Natural killer cell treated with Interleukin-12 subunit alpha and Interleukin-12 subunit beta and Interleukin-15 and Interleukin-18, amount 100 ng/mL, for 72 hours (primary cell): ENCODE measurements at regions not wholly inside any gene's neighbourhood (a gene's known extent, or its start where the extent isn't known, plus 50 kb on each side); places are given as distances from the start of the nearest gene placed in this dataset.

ENCODE experiments used
- ATAC-seq, 2 donors: fragments of 150-1000 bp; cut with Tn5 transposase in 1 of 2; sonication (Bioruptor Pico), chemical (Tn5 transposase) in 1 of 2; 2 replicates each; pipeline ENCODE4 v1.10.0; 2021
- DNase-seq: peaks from one replicate; pipeline ENCODE4 v3.0.0; 2022; ENCODE audit warnings: low spot score
- H3K27ac Mint-ChIP-seq, 2 donors: 1 replicate in 1 of 2; 2 replicates in 1 of 2; pipeline ENCODE4 v1.8.0; 2022; ENCODE audit warnings: mixed read lengths in 2 of 2, mild to moderate bottlenecking in 1 of 2, moderate library complexity in 1 of 2
- H3K27me3 Mint-ChIP-seq, 2 donors: 1 replicate in 1 of 2; 2 replicates in 1 of 2; pipeline ENCODE4 v1.8.0; 2022; ENCODE audit warnings: mixed read lengths in 2 of 2
- H3K36me3 Mint-ChIP-seq: one replicate; pipeline ENCODE4 v1.8.0; 2022; ENCODE audit warnings: mixed read lengths
- H3K4me1 Mint-ChIP-seq, 2 donors: 1 replicate in 1 of 2; 2 replicates in 1 of 2; pipeline ENCODE4 v1.8.0; 2022; ENCODE audit warnings: low read depth in 2 of 2, mixed read lengths in 2 of 2, mild to moderate bottlenecking in 1 of 2
- H3K4me3 Mint-ChIP-seq: one replicate; pipeline ENCODE4 v1.8.0; 2022; ENCODE audit warnings: mixed read lengths
- H3K9me3 Mint-ChIP-seq: 2 replicates; pipeline ENCODE4 v1.8.0; 2022; ENCODE audit warnings: mixed read lengths

- ATAC-seq, result no peak
- H3K9me3 Mint-ChIP-seq, result peaks cover 16% of the 10 kb centered on the region
- H3K36me3 Mint-ChIP-seq, result no peaks in the 10 kb centered on the region
- no peaks in the 10 kb centered on the region for H3K27me3 Mint-ChIP-seq
- H3K27ac Mint-ChIP-seq, result no peak overlapping the region
- no peak overlapping the region for H3K4me3 Mint-ChIP-seq
- H3K4me1 Mint-ChIP-seq, result no peaks in the 10 kb centered on the region
- no peak for DNase-seq
Measured at GRCh38 chr1:81634294-81634693, 166.4 kb upstream of the ADGRL2 start.

- Mint-ChIP-seq H3K9me3 (peaks cover 17% of the 10 kb centered on the region), H3K36me3 (peaks cover 6% of the 10 kb centered on the region), H3K27me3 (no peaks in the 10 kb centered on the region), H3K4me1 (no peaks in the 10 kb centered on the region), H3K4me3 (no peak overlapping the region), H3K27ac (no peak overlapping the region)
- ATAC-seq (no peak), DNase-seq (no peak)
Measured at GRCh38 chr1:81619156-81619555, 181.6 kb upstream of the ADGRL2 start.

GRCh38 chr1:81618376-81618775, 182.4 kb upstream of the ADGRL2 start:
- no peaks in the 10 kb centered on the region for H3K4me1 Mint-ChIP-seq

GRCh38 chr1:81617308-81617967, 183.3 kb upstream of the ADGRL2 start:
- no peak for DNase-seq
- Mint-ChIP-seq H3K9me3 (peaks cover 20% of the 10 kb centered on the region), H3K4me3 (no peak overlapping the region), H3K36me3 (no peaks in the 10 kb centered on the region), H3K4me1 (no peaks in the 10 kb centered on the region), H3K27me3 (no peaks in the 10 kb centered on the region), H3K27ac (no peak overlapping the region)
- ATAC-seq, result no peak

More at GRCh38 chr1:81618376-81618775, 182.4 kb upstream of the ADGRL2 start:
- ATAC-seq, result no peak
- H3K4me3 Mint-ChIP-seq, result no peak overlapping the region
- DNase-seq, result no peak
- peaks cover 22% of the 10 kb centered on the region for H3K9me3 Mint-ChIP-seq
- no peak overlapping the region for H3K27ac Mint-ChIP-seq
- peaks cover 6% of the 10 kb centered on the region for H3K36me3 Mint-ChIP-seq
- H3K27me3 Mint-ChIP-seq, result no peaks in the 10 kb centered on the region

- no peaks in the 10 kb centered on the region for H3K4me1 Mint-ChIP-seq
- ATAC-seq, result no peak
- H3K36me3 Mint-ChIP-seq, result no peaks in the 10 kb centered on the region
- no peak for DNase-seq
- no peaks in the 10 kb centered on the region for H3K27me3 Mint-ChIP-seq
- peaks cover 19% of the 10 kb centered on the region for H3K9me3 Mint-ChIP-seq
- no peak overlapping the region for H3K4me3 Mint-ChIP-seq
- H3K27ac Mint-ChIP-seq, result no peak overlapping the region
Measured at GRCh38 chr1:81613803-81614202, 186.9 kb upstream of the ADGRL2 start.

- no peak overlapping the region for H3K27ac Mint-ChIP-seq
- H3K36me3 Mint-ChIP-seq, result no peaks in the 10 kb centered on the region
- H3K27me3 Mint-ChIP-seq, result no peaks in the 10 kb centered on the region
- DNase-seq, result no peak
- no peak for ATAC-seq
- H3K4me1 Mint-ChIP-seq, result no peaks in the 10 kb centered on the region
- peaks cover 19% of the 10 kb centered on the region for H3K9me3 Mint-ChIP-seq
- no peak overlapping the region for H3K4me3 Mint-ChIP-seq
Measured at GRCh38 chr1:81607924-81608323, 192.8 kb upstream of the ADGRL2 start.

- H3K27me3 Mint-ChIP-seq, result no peaks in the 10 kb centered on the region
- H3K27ac Mint-ChIP-seq, result no peak overlapping the region
- no peaks in the 10 kb centered on the region for H3K4me1 Mint-ChIP-seq
- no peak for DNase-seq
- ATAC-seq, result no peak
- no peak overlapping the region for H3K4me3 Mint-ChIP-seq
- H3K9me3 Mint-ChIP-seq, result peaks cover 19% of the 10 kb centered on the region
- no peaks in the 10 kb centered on the region for H3K36me3 Mint-ChIP-seq
Measured at GRCh38 chr1:81607086-81607485, 193.6 kb upstream of the ADGRL2 start.

- H3K27me3 Mint-ChIP-seq, result no peaks in the 10 kb centered on the region
- ATAC-seq, result no peak
- no peaks in the 10 kb centered on the region for H3K4me1 Mint-ChIP-seq
- H3K27ac Mint-ChIP-seq, result no peak overlapping the region
- DNase-seq, result no peak
- H3K9me3 Mint-ChIP-seq, result peaks cover 17% of the 10 kb centered on the region
- peaks cover under 1% of the 10 kb centered on the region for H3K36me3 Mint-ChIP-seq
- H3K4me3 Mint-ChIP-seq, result no peak overlapping the region
Measured at GRCh38 chr1:81606656-81607055, 194.1 kb upstream of the ADGRL2 start.

- Mint-ChIP-seq H3K4me3 (no peak overlapping the region), H3K36me3 (peaks cover 6% of the 10 kb centered on the region)
Measured at GRCh38 chr1:81605023-81605422, 195.7 kb upstream of the ADGRL2 start.

GRCh38 chr1:81600878-81601622, 199.7 kb upstream of the ADGRL2 start:
- DNase-seq, result no peak
- H3K9me3 Mint-ChIP-seq, result peaks cover 23% of the 10 kb centered on the region
- no peak for ATAC-seq
- no peaks in the 10 kb centered on the region for H3K4me1 Mint-ChIP-seq
- H3K4me3 Mint-ChIP-seq, result no peak overlapping the region
- H3K36me3 Mint-ChIP-seq, result peaks cover 6% of the 10 kb centered on the region
- no peaks in the 10 kb centered on the region for H3K27me3 Mint-ChIP-seq
- no peak overlapping the region for H3K27ac Mint-ChIP-seq

More at GRCh38 chr1:81605023-81605422, 195.7 kb upstream of the ADGRL2 start:
- no peaks in the 10 kb centered on the region for H3K4me1 Mint-ChIP-seq
- H3K9me3 Mint-ChIP-seq, result peaks cover 21% of the 10 kb centered on the region
- H3K27ac Mint-ChIP-seq, result no peak overlapping the region
- no peak for ATAC-seq
- DNase-seq, result no peak
- H3K27me3 Mint-ChIP-seq, result no peaks in the 10 kb centered on the region

- no peaks in the 10 kb centered on the region for H3K27me3 Mint-ChIP-seq
- peaks cover 19% of the 10 kb centered on the region for H3K9me3 Mint-ChIP-seq
- DNase-seq, result no peak
- peaks cover 6% of the 10 kb centered on the region for H3K36me3 Mint-ChIP-seq
- no peak overlapping the region for H3K4me3 Mint-ChIP-seq
- no peaks in the 10 kb centered on the region for H3K4me1 Mint-ChIP-seq
- no peak for ATAC-seq
- no peak overlapping the region for H3K27ac Mint-ChIP-seq
Measured at GRCh38 chr1:81600363-81600762, 200.4 kb upstream of the ADGRL2 start.

GRCh38 chr1:81598623-81599022, 202.1 kb upstream of the ADGRL2 start:
- Mint-ChIP-seq H3K4me3 (no peak overlapping the region), H3K27me3 (no peaks in the 10 kb centered on the region)
- no peak for DNase-seq

GRCh38 chr1:81597720-81598426, 202.9 kb upstream of the ADGRL2 start:
- Mint-ChIP-seq H3K27ac (no peak overlapping the region), H3K27me3 (no peaks in the 10 kb centered on the region), H3K4me3 (no peak overlapping the region), H3K4me1 (no peaks in the 10 kb centered on the region), H3K9me3 (peaks cover 12% of the 10 kb centered on the region), H3K36me3 (peaks cover 6% of the 10 kb centered on the region)
- ATAC-seq, result no peak
- no peak for DNase-seq

More at GRCh38 chr1:81598623-81599022, 202.1 kb upstream of the ADGRL2 start:
- Mint-ChIP-seq H3K4me1 (no peaks in the 10 kb centered on the region), H3K27ac (no peak overlapping the region), H3K9me3 (peaks cover 12% of the 10 kb centered on the region), H3K36me3 (peaks cover 6% of the 10 kb centered on the region)
- no peak for ATAC-seq

- Mint-ChIP-seq H3K9me3 (peaks cover 7% of the 10 kb centered on the region), H3K36me3 (peaks cover 1% of the 10 kb centered on the region), H3K27me3 (no peaks in the 10 kb centered on the region), H3K27ac (no peak overlapping the region), H3K4me1 (no peaks in the 10 kb centered on the region), H3K4me3 (no peak overlapping the region)
- ATAC-seq (no peak), DNase-seq (no peak)
Measured at GRCh38 chr1:81596341-81596740, 204.4 kb upstream of the ADGRL2 start.
